Suppressor macrophage treated with lipopolysaccharide for 1 hour (primary cell): ENCODE measurements at regions not wholly inside any gene's neighbourhood (a gene's known extent, or its start where the extent isn't known, plus 50 kb on each side); places are given as distances from the start of the nearest gene placed in this dataset.
"Not testable (repeated sequence)": the region's sequence is repeated elsewhere in the genome, so short reads cannot be mapped to it uniquely, and the experiment has no call there.

ENCODE experiments used
- DNase-seq, 3 donors: peaks; one replicate each; pipeline ENCODE4 v3.0.0-alpha.2; 2020 to 2022

DNA sequence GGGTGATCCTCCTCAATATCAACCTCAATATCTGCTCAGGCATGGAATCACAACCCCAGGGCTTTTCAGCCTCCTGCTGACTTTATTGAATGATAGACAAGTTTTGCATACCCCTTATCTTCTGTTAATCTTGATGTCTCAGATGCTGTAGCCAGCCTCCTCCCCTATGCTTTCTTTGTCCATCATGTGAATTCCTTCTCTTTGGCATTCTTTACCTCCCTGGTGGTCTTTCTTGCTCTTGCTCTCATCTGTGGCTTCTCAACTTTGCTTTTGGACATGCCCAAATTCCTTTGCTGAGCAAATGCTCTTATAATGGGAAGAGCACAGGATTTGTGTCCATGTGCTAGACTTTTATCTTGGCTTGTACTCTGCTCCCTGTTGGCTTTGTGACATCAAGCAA is 73.4 kb upstream of the FAM13C start:
- no peak for DNase-seq

DNA sequence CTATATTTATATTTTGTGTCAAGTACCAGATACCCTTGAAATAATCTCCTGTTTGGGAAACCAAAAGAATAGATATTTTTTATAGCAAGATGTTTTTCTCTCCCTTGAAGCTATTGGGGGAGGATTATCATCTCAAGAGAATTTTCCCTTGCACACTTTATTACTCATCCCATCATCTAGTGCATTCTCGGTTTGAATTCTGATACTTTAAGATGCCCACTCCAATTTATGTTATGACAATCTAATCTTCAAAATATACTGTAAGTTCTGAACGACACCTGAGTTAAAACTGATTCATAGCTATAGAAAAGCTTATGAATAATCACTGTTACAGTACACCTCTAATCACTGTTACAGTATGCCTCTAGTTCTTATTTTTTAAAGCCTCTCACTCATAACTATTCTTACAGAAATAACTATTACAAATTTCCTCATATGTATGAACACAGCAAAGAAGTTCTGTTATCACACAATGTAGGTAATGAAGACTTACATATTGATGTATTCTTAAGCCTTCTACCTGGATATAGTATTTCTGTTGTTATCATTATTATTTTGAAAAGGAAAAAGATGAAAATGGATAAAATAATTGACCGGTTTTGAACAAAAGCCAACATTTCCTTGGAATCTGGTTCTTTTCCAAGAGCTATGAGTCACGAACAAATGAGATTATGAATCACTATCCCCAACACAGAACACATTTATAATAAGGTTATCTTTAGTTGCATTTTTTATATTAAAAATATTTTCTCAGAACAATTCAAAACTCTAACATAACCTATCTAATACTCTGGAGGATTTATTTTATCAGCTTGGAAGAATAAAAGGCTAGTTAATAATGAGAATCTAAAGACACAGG is 72.3 kb upstream of the FAM13C start:
- no peak for DNase-seq

DNA sequence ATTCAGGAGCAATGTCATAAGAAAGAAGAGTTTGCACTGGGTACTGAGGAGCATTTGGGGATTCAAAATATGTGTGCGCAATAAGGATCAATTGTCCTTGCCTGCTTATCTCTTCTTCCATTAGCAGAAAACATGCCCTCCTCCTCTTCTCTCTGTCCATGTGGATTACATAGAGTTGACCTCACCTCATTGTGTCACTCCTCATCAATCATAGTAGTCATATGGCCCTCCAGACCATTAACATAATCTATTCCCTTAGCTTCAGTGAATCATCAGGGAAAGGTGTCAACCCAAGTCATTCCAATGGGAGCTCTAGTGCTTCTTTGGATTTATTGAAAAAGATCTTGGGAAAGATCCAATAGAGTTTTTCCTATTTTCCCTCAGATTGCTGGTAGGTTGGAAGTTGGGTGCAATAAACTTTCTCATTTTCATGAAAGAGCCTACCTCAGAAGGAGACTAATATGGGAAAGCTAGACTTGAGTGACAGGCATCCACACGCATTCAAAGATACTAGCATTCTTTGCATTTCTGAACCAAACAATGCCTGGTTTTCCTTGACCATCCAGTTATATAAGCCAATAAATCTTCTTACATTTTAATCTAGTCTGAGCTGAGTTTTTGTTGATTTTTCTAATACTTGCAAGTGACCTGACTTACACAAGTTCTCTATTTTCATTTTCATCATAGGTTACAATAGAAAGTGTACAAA is 71.5 kb upstream of the FAM13C start:
- DNase-seq, result no peak

DNA sequence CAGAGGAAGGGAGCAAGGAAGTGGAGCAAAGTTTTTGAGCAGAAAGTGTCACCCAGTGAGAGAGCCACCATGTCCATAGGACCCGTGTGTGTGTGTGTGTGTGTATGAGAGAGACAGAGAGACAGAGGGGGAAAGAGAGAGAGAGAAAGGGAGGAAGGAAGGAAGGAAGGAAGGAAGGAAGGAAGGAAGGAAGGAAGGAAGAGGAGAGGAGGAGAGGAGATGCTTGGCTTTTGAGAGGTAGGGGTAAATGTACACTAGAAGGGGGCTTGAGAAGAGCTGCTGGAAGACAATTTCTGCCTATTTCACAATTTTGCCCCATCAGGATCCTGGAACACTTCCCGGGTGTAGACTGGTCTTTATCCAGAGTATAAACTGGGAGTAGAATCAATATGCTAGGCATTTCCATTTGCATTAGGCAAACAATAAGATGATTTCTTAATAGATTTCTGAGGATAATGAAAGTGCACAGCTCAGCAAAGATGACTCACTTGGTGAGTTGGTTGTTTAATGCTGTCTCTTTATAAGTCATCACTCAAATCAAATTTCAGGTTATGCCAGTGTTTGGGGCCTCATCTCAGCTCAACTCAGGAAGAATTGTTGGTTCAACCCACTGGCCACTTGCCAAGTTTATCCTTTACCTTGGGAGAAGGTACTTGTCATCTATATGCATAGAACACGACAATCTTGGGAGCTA is 70.0 kb upstream of the FAM13C start:
- no peak for DNase-seq

DNA sequence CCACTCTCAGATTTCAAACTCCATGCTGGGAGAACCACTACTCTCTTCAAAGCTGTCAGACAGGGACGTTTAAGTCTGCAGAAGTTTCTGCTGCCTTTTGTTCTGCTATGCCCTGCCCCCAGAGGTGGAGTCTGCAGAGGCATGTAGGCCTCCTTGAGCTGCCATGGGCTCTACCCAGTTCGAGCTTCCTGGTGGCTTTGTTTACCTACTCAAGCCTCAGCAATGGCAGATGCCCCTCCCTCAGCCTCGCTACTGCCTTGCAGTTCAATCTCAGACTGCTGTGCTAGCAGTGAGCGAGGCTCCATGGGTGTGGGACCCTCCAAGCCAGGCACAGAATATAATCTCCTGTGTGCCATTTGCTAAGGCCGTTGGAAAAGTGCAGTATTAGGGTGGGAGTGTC is 51.4 kb upstream of the FAM13C start:
- DNase-seq, result not testable (repeated sequence)
